Activated CD4-positive, alpha-beta T cell treated with anti-CD3 and anti-CD28 coated beads, Interleukin-2, amount 50 U/mL, for 24 hours (primary cell): ENCODE measurements at regions not wholly inside any gene's neighbourhood (a gene's known extent, or its start where the extent isn't known, plus 50 kb on each side); places are given as distances from the start of the nearest gene placed in this dataset.

Source experiments
- DNase-seq, 2 donors: peaks; one replicate each; pipeline ENCODE4 v3.0.0-alpha.2; 2020; ENCODE audit warnings: low read depth in 1 of 2, low spot score in 1 of 2

- no peak for DNase-seq
Measured at GRCh38 chr14:53896726-53897125, 59.9 kb downstream of the BMP4 start.

- DNase-seq, result no peak
Measured at GRCh38 chr14:53894456-53894855, 62.2 kb downstream of the BMP4 start.

GRCh38 chr14:53893374-53893773 lies 63.3 kb downstream of the BMP4 start:
- DNase-seq, result no peak

GRCh38 chr14:53890611-53891101 lies 66.0 kb downstream of the BMP4 start:
- no peak for DNase-seq

GRCh38 chr14:53888535-53889386 lies 67.9 kb downstream of the BMP4 start:
- no peak for DNase-seq

GRCh38 chr14:53885136-53885640 lies 71.4 kb downstream of the BMP4 start:
- DNase-seq, result no peak

- no peak for DNase-seq
Measured at GRCh38 chr14:53884601-53885000, 72.0 kb downstream of the BMP4 start.

- DNase-seq, result no peak
Measured at GRCh38 chr14:53883739-53884138, 72.9 kb downstream of the BMP4 start.

GRCh38 chr14:53882684-53883083 lies 73.9 kb downstream of the BMP4 start:
- no peak for DNase-seq

GRCh38 chr14:53881921-53882320 lies 74.7 kb downstream of the BMP4 start:
- DNase-seq, result no peak

- DNase-seq, result no peak
Measured at GRCh38 chr14:53881161-53881871, 75.3 kb downstream of the BMP4 start.

- DNase-seq, result no peak
Measured at GRCh38 chr14:53880761-53881160, 75.9 kb downstream of the BMP4 start.

GRCh38 chr14:53879747-53880146 lies 76.9 kb downstream of the BMP4 start:
- DNase-seq, result no peak

GRCh38 chr14:53879022-53879686 lies 77.5 kb downstream of the BMP4 start:
- DNase-seq, result no peak

GRCh38 chr14:53875324-53875897 lies 81.2 kb downstream of the BMP4 start:
- DNase-seq, result no peak

- no peak for DNase-seq
Measured at GRCh38 chr14:53874704-53875103, 81.9 kb downstream of the BMP4 start.

GRCh38 chr14:53872681-53873089 lies 83.9 kb downstream of the BMP4 start:
- DNase-seq, result no peak

GRCh38 chr14:53871951-53872350 lies 84.7 kb downstream of the BMP4 start:
- no peak for DNase-seq

- no peak for DNase-seq
Measured at GRCh38 chr14:53871011-53871410, 85.6 kb downstream of the BMP4 start.

GRCh38 chr14:53865711-53866110 lies 90.9 kb downstream of the BMP4 start:
- DNase-seq, result no peak

GRCh38 chr14:53861781-53862180 lies 94.8 kb downstream of the BMP4 start:
- DNase-seq, result no peak
